Lower leg skin (tissue), 3 donors: ENCODE measurements at regions not wholly inside any gene's neighbourhood (a gene's known extent, or its start where the extent isn't known, plus 50 kb on each side); places are given as distances from the start of the nearest gene placed in this dataset.

Source experiments
- CTCF ChIP-seq, 3 donors: fragments of 450-650 bp; IDR thresholded peaks; one replicate each; pipeline ENCODE4 v1.5.1; 2016; ENCODE audit warnings: antibody characterized with exemption in 3 of 3, mild to moderate bottlenecking in 3 of 3, moderate library complexity in 2 of 3
- POLR2A ChIP-seq, 2 donors: fragments of 450-650 bp; IDR thresholded peaks; one replicate each; pipeline ENCODE4 v1.6.1; 2016 to 2017; ENCODE audit warnings: antibody characterized with exemption in 2 of 2, mild to moderate bottlenecking in 1 of 2, moderate library complexity in 1 of 2

GRCh38 chr13:73522937-73523336, 464.1 kb downstream of the KLF5 start:
- TF ChIP-seq CTCF (IDR thresholded peaks at IDR 0.05): no peak
- TF ChIP-seq POLR2A (IDR thresholded peaks at IDR 0.05): no peak
